Left ventricle myocardium superior (tissue), 1 donor: ENCODE measurements at regions not wholly inside any gene's neighbourhood (a gene's known extent, or its start where the extent isn't known, plus 50 kb on each side); places are given as distances from the start of the nearest gene placed in this dataset.

Experiments used
- ATAC-seq: fragments of 200-7000 bp; cut with Tn5 transposase; one replicate; pipeline ENCODE4 v1.9.1; 2020; ENCODE audit warnings: mild to moderate bottlenecking, moderate library complexity
- DNase-seq: peaks from one replicate; pipeline ENCODE4 v3.0.0-alpha.2; 2020
- intact Hi-C: fragments of 100-400 bp; cut with micrococcal nuclease; formaldehyde crosslinking; loops from one replicate; pipeline ENCODE4 v1.11.0; 2022
- donor health status: DM: no; HTN: yes; CAD: no; lungs with severe emphysema.

DNA sequence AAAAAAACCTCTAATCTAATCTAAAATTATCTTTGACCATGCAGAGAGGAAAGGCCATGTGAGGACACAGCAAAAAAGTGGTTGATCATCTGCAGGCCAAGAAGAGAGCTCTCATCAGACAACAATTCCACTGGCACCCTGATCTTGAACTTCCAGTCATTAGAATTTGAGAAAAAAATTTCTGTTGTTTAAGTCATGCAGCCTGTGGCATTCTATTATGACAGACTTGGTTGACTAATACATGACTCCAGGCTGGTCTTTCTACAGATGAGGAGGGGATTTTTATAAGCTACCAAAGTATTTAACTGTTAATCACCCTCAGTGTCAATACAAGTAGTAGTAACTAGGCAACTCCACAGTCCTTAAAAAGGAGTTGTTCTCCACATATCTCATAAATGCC, 358.5 kb upstream of the RGMB start:
- intact Hi-C loops, result no loop called here
- DNase-seq, result no peak
- ATAC-seq, result no peak

GRCh38 chr5:98415663-98416062, 357.8 kb upstream of the RGMB start:
- intact Hi-C loops, result no loop called here
- DNase-seq (no peak), ATAC-seq (no peak)

DNA sequence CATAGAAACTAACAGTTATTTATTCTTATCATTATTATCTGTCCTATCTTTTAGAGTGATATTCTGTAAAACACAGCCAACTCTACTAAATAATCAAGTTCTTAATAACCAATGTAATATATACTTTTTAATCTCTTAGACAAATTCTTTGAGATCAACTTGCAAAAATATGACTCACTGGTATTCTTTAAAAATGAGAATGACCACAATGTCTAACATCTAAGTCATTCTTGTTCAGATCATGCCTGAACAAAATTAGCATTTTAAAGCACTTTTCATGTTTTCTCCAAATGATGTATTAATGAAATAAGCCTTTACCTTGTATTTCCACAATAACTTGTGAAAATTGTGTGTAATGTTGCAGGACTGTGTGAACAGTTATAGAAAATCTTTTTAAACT, 356.9 kb upstream of the RGMB start:
- DNase-seq (no peak), ATAC-seq (no peak)
- intact Hi-C loops, result no loop called here

DNA sequence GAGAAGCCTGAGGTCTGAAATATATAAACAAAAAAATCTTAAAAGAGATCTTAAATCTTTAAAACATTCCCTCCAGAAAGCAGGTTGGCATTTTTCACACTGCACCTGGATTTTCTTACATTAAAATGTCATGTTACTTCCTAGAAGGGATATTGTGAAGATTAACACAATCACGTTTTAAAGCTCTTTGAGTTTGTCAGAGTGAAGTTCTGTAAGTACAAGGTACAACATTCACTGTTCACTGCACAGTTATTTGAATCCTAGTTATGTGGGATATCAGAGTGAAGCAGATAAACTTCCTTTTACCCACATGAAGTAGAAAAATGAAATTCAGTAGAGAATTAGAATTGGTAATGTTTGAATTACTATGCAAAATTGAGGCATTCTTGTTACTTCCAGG, 353.6 kb upstream of the RGMB start:
- intact Hi-C loops, result no loop called here
- DNase-seq, result no peak
- no peak for ATAC-seq

DNA sequence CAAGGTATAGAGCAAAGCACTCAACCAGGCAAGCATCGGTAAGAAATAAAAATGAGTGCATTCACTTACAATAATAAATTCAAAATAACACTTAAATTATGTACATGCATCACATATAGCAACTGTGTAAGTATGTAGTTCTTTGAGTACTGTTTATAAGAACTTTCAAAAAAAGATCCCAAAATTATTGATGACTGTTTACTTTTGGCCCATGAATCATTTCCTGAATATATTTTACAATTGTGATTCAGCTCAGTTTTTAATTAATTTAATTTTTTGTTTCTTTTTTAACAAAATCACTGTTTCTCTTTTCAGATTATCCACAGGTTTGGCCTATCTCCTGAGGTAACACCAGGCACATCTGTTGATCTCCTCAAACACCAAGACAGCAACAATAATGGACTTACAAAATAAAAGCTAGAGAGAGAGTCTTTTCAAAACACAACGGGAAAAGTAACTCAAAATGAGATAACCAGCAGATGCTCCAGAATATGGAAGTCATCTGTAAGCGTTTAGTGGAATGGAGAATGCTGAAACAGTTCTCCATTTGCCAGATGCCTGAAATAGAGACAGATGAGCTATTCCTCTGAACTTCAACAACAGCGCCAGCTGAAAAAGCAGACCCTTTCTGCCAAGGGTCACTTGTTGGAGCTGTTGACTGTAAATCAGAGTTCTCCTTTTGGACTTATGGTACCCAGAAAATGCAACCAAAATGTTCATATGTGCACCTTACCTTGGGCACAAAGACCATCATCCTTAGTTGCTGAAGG, 348.6 kb upstream of the RGMB start:
- no peak for DNase-seq
- intact Hi-C loops, result no loop called here
- ATAC-seq, result peak; percentile 41

DNA sequence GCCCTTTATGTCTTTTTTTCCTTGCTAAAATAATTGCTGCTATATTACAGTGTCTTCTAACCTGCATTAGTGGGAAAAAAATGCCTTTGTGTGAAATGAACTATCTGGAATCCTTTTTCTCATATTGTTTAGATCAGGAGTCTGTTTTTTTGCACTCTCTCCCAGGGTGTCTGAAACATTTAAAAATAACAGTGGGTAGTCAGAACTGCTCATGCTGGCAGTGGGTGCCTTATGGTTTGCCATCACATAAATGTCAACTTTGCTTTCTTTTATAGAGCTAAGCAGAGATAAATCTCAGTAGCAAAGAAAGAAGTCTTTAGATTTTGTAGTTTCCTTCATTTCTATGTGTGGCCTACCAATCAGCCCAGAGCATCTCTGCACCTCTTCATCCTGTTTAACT, 347.8 kb upstream of the RGMB start:
- intact Hi-C loops, result no loop called here

GRCh38 chr5:98428806-98429205, 344.7 kb upstream of the RGMB start:
- DNase-seq (no peak), ATAC-seq (no peak)
- intact Hi-C loops, result no loop called here

More for the DNA sequence above, 347.8 kb upstream of the RGMB start:
- ATAC-seq (no peak), DNase-seq (no peak)

- DNase-seq (no peak), ATAC-seq (no peak)
- intact Hi-C loops, result no loop called here
Observed at GRCh38 chr5:98432378-98432777, 341.1 kb upstream of the RGMB start.

- intact Hi-C loops, result no loop called here
- peak; percentile 25 for ATAC-seq
- DNase-seq, result no peak
Observed at GRCh38 chr5:98433022-98433421, 340.4 kb upstream of the RGMB start.

DNA sequence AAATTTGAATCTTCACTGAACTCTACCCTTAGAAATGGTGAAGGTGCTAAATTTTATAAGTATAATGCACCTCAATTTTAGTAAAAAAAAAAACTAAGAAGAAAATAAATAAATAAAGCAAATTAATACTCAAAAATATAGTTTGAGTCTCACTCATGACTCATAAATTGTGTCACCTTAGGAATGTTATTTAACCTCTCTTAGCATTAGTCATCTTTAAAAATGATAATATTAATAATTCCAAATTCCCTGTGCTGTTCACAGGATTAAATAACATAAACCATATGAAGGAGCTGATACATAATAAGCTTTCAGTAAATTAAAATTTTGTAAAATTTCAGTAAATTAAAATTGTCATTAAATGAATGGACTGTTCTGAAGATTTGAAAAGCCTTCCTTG, 339.8 kb upstream of the RGMB start:
- DNase-seq, result no peak
- ATAC-seq, result no peak
- intact Hi-C loops, result no loop called here

DNA sequence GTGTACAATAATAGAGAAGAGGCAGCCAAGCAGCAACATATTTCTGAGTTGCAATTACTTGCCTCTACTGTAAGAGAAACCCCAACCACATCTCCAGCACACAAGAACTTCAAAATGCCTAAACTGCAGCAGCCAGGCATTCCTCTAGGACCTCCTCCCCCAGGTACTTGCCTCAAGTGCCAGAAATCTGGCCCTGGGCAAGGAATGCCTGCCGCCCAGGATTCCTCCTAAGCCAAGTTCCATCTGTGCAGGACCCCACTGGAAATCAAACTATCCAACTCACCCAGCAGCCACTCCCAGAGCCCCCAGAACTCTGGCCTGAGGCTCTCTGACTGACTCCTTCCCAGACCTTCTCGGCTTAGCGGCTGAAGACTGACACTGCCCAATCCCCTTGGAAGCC, 336.8 kb upstream of the RGMB start:
- ATAC-seq, result no peak
- intact Hi-C loops, result no loop called here
- DNase-seq, result no peak

GRCh38 chr5:98442448-98442847, 331.0 kb upstream of the RGMB start:
- DNase-seq (no peak), ATAC-seq (no peak)
- intact Hi-C loops, result no loop called here

DNA sequence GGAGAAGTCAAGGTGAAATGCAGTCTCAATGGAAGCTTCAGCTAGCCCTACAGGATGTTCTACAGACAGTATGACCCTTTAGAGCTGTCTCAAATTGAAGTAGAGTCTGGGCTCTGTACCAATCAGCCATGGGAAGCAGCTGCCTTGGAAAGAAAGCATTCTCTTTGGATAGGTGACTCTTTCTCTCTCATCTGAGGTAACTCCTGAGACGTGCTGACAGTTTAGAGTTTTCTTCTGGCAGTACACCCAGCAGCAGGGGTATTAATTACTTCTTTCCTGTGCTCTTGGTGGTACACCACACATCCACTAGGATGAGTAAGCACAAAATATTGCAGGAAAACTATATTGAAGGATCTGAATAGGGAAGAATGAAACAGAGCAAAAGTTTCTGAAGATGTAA, 329.6 kb upstream of the RGMB start:
- DNase-seq (no peak), ATAC-seq (no peak)
- intact Hi-C loops, result no loop called here

- ATAC-seq, result no peak
- intact Hi-C loops, result no loop called here
- no peak for DNase-seq
Observed at GRCh38 chr5:98453296-98453695, 320.2 kb upstream of the RGMB start.

DNA sequence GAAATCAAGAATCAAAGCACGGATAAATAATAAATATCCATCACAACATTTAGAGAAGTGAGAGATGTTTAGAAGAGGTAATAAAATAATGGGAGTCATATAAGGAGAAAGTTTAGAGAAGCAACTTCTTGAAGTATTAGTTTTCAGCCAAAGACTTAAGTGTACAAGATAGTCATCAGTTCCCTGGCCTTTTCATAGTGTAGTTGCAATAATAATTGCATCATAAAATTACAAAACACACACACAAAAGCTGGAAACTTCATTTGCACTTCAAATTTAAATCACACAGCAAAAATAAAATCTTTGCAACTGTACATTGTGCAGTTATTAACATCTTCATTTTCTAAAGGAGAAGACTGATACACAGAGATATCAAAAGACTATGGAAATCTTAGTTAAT, 319.1 kb upstream of the RGMB start:
- no peak for DNase-seq
- intact Hi-C loops, result no loop called here
- ATAC-seq, result peak; percentile 34

GRCh38 chr5:98454904-98455303, 318.6 kb upstream of the RGMB start:
- DNase-seq, result no peak
- intact Hi-C loops, result no loop called here
- ATAC-seq, result peak; percentile 70

DNA sequence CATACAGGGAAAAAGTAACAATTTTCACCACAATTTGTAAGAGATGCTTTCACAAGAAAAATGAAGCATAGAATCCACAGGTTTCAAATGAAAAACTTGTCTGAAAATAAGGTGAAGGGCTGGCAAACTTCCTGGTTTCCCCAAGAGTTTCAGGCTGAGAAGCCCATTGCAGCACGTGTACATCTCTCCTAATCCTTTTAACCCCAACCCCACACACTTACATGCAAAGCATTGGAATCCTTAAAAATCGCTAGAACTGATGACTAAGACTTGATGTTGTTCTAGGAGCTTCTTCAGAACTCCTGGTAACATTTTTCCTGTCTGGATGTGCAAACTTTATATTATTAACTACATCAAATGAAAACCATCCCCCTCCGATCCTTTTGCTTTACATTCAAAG, 317.8 kb upstream of the RGMB start:
- DNase-seq (no peak), ATAC-seq (no peak)
- intact Hi-C loops, result no loop called here

DNA sequence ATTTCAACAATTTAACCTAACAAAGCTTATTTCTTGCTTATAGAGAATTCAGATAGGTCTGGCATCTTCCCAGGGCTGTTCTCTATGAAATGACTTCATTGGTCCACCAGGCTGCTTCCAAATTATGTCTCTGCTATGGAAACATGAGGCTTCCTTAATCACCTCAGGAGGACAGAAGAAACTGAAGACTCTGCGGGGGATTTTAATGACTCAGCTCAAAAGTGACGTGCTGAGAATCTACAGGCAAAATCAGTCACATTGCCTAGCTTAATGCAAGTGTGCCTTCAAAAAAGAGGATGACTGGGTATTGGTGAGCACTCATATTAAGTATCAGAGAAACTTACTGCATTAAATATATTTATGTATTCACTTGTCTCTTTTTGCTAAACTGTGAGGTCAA, 315.5 kb upstream of the RGMB start:
- ATAC-seq (no peak), DNase-seq (no peak)
- intact Hi-C loops, result no loop called here

GRCh38 chr5:98458726-98459125, 314.7 kb upstream of the RGMB start:
- DNase-seq (no peak), ATAC-seq (no peak)
- intact Hi-C loops, result no loop called here

DNA sequence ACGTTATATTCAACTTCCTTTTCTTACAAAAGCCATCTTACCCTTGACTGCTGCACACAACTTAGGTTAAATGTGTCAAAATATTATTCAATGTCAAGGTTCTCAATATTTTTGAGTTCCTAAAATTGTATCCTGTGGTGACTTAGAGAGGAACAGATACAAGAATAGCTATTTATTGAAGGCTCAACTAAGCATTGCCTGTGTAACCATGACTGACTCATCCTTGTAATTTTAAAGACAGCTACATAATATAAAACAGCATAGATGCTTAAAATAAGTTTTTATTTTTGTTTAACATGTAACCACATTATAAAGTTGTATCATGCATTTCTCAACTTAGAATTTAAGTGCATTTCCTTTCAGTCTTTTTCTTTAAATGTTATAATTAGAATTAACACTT, 312.9 kb upstream of the RGMB start:
- intact Hi-C loops, result no loop called here

GRCh38 chr5:98461485-98461884, 312.0 kb upstream of the RGMB start:
- intact Hi-C loops, result no loop called here
- ATAC-seq (no peak), DNase-seq (no peak)

More for the DNA sequence above, 312.9 kb upstream of the RGMB start:
- DNase-seq, result no peak
- ATAC-seq, result no peak

DNA sequence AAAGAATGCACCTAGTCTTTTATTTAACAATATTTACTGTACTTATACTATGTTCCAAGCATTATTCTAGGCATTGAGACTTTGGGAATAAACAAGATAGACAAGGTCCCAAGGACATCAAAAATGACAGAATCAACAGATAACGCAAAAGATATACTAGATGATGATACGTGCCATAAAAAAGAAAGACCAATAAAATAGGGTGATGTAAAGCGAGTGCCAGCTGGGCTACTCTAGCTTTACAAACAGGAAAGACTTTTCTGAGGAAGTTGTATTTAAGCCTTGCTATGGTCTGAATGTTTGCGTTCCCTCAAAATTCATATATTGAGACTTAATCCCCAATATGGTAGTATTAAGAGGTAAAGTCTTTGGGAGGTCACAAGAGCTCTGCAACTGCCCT, 310.2 kb upstream of the RGMB start:
- no peak for ATAC-seq
- no peak for DNase-seq
- intact Hi-C loops, result no loop called here
